ENCODE measurements at regions not wholly inside any gene's neighbourhood (a gene's known extent, or its start where the extent isn't known, plus 50 kb on each side); places are given as distances from the start of the nearest gene placed in this dataset.
A peak's percentile ranks its signal among the peaks of the same experiment; 100 is the strongest.

- DNase-seq (ENCODE audit: low read depth): no peak
Observed at GRCh38 chr6:165876588-165876987, 213.5 kb upstream of the PDE10A start.

- DNase-seq (ENCODE audit: low read depth): no peak
Observed at GRCh38 chr6:165875946-165876345, 212.9 kb upstream of the PDE10A start.

GRCh38 chr6:165873976-165874375 is 210.9 kb upstream of the PDE10A start:
- no peak for DNase-seq (ENCODE audit: low read depth)

- DNase-seq (ENCODE audit: low read depth): no peak
Observed at GRCh38 chr6:165872811-165873210, 209.8 kb upstream of the PDE10A start.

- no peak for DNase-seq (ENCODE audit: low read depth)
Observed at GRCh38 chr6:165872311-165872710, 209.3 kb upstream of the PDE10A start.

- DNase-seq (ENCODE audit: low read depth): no peak
Observed at GRCh38 chr6:165871571-165871970, 208.5 kb upstream of the PDE10A start.

- no peak for DNase-seq (ENCODE audit: low read depth)
Observed at GRCh38 chr6:165869526-165869925, 206.5 kb upstream of the PDE10A start.

GRCh38 chr6:165864925-165865324 is 201.9 kb upstream of the PDE10A start:
- no peak for DNase-seq (ENCODE audit: low read depth)

GRCh38 chr6:165864218-165864617 is 201.2 kb upstream of the PDE10A start:
- no peak for DNase-seq (ENCODE audit: low read depth)

GRCh38 chr6:165863801-165864200 is 200.8 kb upstream of the PDE10A start:
- DNase-seq (ENCODE audit: low read depth): no peak

- DNase-seq (ENCODE audit: low read depth): no peak
Observed at GRCh38 chr6:165862813-165863212, 199.8 kb upstream of the PDE10A start.

- no peak for DNase-seq (ENCODE audit: low read depth)
Observed at GRCh38 chr6:165861226-165861625, 198.2 kb upstream of the PDE10A start.

GRCh38 chr6:165858586-165858985 is 195.5 kb upstream of the PDE10A start:
- no peak for DNase-seq (ENCODE audit: low read depth)

GRCh38 chr6:165855856-165856255 is 192.8 kb upstream of the PDE10A start:
- DNase-seq (ENCODE audit: low read depth): no peak

- no peak for DNase-seq (ENCODE audit: low read depth)
Observed at GRCh38 chr6:165854863-165855593, 192.0 kb upstream of the PDE10A start.

- DNase-seq (ENCODE audit: low read depth): no peak
Observed at GRCh38 chr6:165854061-165854862, 191.2 kb upstream of the PDE10A start.

GRCh38 chr6:165852676-165853075 is 189.6 kb upstream of the PDE10A start:
- no peak for DNase-seq (ENCODE audit: low read depth)

GRCh38 chr6:165850434-165851019 is 187.5 kb upstream of the PDE10A start:
- peak; percentile 30 for DNase-seq (ENCODE audit: low read depth)

- DNase-seq (ENCODE audit: low read depth): no peak
Observed at GRCh38 chr6:165849534-165850430, 186.7 kb upstream of the PDE10A start.

GRCh38 chr6:165848086-165848426 is 185.0 kb upstream of the PDE10A start:
- DNase-seq (ENCODE audit: low read depth): no peak

- no peak for DNase-seq (ENCODE audit: low read depth)
Observed at GRCh38 chr6:165847407-165848085, 184.5 kb upstream of the PDE10A start.

Data from stimulated activated CD8-positive, alpha-beta memory T cell treated with anti-CD3 and anti-CD28 coated beads, Interleukin-15, amount 100 ng/mL, for 24 hours (primary cell).